Muscle of leg (tissue), 3 donors: ENCODE measurements at regions not wholly inside any gene's neighbourhood (a gene's known extent, or its start where the extent isn't known, plus 50 kb on each side); places are given as distances from the start of the nearest gene placed in this dataset.

Source experiments
- DNase-seq: peaks from one replicate; pipeline ENCODE4 v3.0.0; 2013
- H3K27ac ChIP-seq: one replicate; pipeline ENCODE4 v1.5.1; 2013; ENCODE audit warnings: mild to moderate bottlenecking, low read length, control low read depth
- H3K27me3 ChIP-seq: one replicate; pipeline ENCODE4 v1.6.1; 2013; ENCODE audit warnings: low read length; ENCODE audit not compliant: control insufficient read depth, insufficient read depth
- H3K36me3 ChIP-seq: one replicate; pipeline ENCODE4 v1.6.1; 2013; ENCODE audit warnings: low read length; ENCODE audit not compliant: control insufficient read depth, insufficient read depth
- H3K4me1 ChIP-seq: one replicate; pipeline ENCODE4 v1.6.1; 2013; ENCODE audit warnings: low read length; ENCODE audit not compliant: control insufficient read depth, insufficient read depth
- H3K4me3 ChIP-seq: one replicate; pipeline ENCODE4 v1.5.1; 2013; ENCODE audit warnings: low read length, control low read depth
- H3K9me3 ChIP-seq: replicated peaks from 2 replicates; pipeline ENCODE4 v1.6.1; 2013; ENCODE audit warnings: low read depth, low read length; ENCODE audit not compliant: control insufficient read depth
- WGBS: methylation state at CpG from one replicate; pipeline ENCODE4 v1.1.5; 2013; ENCODE audit warnings: missing lambda C conversion rate; ENCODE audit not compliant: insufficient coverage; 5-methylcytosine and 5-hydroxymethylcytosine counted together

DNA sequence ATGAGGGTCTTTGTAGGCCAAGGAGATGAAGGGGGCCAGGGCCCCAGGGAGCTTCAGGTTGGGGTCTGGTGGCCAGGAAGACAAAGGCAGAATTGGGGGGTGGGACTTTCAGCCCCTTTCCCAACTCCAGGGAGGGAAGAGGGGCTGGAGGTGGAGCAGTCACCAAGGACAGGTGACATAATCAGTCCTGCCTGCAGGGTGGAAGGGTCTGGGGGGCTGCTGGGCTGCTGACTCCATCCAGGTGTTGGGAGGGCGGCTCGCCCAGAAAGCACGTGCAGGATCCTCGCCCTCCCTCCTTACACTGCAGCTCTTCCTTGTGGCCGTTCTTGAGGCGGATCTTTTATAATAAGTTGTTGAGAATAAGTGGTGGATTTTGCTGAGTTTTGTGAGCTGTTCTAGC lies 1491.1 kb downstream of the TBC1D22A start:
- 27% methylated on average over 2 of the region's 6 CpGs for WGBS
- H3K27me3 ChIP-seq: peaks cover 15% of the 10 kb centered on the region
- no peak overlapping the region for H3K4me3 ChIP-seq

DNA sequence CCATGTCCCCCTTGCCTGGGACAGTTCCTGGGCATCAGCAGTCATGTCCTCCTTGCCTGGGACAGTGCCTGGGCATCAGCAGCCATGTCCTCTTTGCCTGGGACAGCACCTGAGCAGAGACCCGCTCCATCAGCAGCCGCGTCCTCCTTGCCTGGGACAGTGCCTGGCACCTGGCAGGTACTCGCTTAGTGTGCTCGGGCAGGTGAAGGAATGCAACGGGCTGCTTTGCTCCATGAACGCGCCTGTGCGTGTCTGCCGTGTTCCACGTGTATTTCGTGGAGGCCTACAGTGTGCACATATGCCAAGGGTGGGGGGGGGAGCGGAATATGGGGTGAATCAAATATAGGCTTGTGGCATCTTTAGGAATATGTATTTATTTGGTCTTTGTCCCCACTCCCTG lies 1490.7 kb downstream of the TBC1D22A start:
- peaks cover 15% of the 10 kb centered on the region for H3K27me3 ChIP-seq
- 93% methylated on average over 12 of the region's 13 CpGs for WGBS
- no peak for DNase-seq
- H3K27ac ChIP-seq: no peak overlapping the region
- H3K9me3 ChIP-seq: no peaks in the 10 kb centered on the region
- H3K4me1 ChIP-seq: no peaks in the 10 kb centered on the region
- H3K36me3 ChIP-seq: no peaks in the 10 kb centered on the region
- no peak overlapping the region for H3K4me3 ChIP-seq

More for the DNA sequence above, 1491.1 kb downstream of the TBC1D22A start:
- no peaks in the 10 kb centered on the region for H3K4me1 ChIP-seq
- no peak overlapping the region for H3K27ac ChIP-seq
- no peaks in the 10 kb centered on the region for H3K9me3 ChIP-seq
- DNase-seq: no peak
- no peaks in the 10 kb centered on the region for H3K36me3 ChIP-seq

DNA sequence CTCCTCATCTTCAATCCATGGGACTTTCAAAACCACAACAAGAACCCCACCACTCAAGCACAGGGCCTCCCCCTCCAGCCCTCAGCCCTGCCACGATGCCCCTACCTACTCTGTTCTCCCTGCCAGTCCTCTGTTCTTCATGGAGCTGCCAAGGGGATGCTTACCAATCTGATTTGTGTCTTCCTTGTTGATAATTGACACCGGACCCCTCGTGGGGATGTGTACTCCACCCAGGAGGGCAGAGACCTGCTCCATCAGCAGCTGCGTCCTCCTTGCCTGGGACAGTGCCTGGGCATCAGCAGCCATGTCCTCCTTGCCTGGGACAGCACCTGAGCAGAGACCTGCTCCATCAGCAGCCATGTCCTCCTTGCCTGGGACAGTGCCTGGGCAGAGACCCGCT lies 1489.2 kb downstream of the TBC1D22A start:
- peaks cover 15% of the 10 kb centered on the region for H3K27me3 ChIP-seq
- DNase-seq: no peak
- H3K36me3 ChIP-seq: no peaks in the 10 kb centered on the region
- no peaks in the 10 kb centered on the region for H3K4me1 ChIP-seq
- no peaks in the 10 kb centered on the region for H3K9me3 ChIP-seq
- WGBS: 75% methylated on average over 3 of the region's 5 CpGs
- no peak overlapping the region for H3K27ac ChIP-seq
- H3K4me3 ChIP-seq: no peak overlapping the region

DNA sequence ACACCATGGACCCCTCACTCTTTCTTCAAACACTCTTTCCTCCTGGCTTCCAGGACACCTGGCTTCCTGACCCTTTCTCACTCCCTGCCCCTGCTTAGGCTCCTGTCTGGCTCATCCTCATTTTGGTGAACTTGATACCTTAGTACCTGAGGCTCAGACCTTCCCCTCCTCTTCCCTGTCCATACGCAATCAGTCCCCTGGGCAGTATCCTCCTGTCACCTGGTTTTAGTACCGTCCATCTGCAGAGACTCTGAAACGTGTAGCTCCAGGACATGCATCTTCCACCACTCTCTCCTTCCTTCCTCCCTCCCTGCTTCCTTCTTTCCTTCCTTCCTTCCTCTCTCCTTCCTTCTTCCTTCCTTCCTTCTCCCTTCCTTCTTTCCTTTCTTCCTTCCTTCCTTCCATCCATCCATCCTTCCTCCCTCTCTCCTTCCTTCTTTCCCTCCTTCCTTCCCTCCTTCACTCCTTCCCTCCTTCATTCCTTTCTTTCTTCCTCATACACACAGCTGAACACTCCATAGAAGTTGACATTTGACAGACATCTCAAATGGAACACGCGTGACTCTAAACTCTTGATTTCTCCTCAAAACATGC lies 1488.6 kb downstream of the TBC1D22A start:
- peaks cover 13% of the 10 kb centered on the region for H3K27me3 ChIP-seq
- no peaks in the 10 kb centered on the region for H3K9me3 ChIP-seq
- WGBS: 60% methylated on average over 5 of the region's 5 CpGs
- DNase-seq: no peak
- H3K4me3 ChIP-seq: no peak overlapping the region
- no peaks in the 10 kb centered on the region for H3K36me3 ChIP-seq
- no peak overlapping the region for H3K27ac ChIP-seq
- H3K4me1 ChIP-seq: no peaks in the 10 kb centered on the region

DNA sequence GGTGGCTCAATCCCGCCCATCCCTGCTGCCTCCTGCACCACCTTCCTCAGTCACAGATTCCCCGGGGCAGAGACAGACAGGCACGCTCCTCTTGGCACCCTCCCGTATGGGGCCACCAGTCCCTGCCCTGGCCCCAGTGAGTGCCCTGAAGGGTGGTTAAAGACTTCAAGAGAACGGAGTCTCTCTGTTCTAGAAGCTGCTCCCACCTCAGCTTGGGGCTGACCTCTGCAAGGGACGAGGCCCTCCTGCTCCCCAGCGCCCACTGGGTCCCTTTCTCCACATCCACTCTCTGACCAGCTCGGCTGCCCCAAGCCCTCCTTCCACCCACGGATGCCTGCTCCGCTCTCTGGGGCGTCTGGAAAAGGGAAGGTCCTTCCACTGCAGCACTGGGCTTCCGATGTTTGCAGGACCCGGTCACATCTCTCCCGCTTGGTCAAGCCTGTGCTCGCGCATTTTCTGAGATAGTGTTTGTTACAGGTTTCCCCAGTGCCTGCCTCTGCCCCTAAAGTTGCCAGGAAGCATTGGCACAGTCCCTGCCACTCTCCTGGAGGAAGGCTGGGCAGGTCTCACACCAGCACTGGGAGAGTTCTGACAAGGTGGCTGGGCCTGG lies 1487.9 kb downstream of the TBC1D22A start:
- Histone ChIP-seq H3K9me3 (no peaks in the 10 kb centered on the region), H3K27ac (no peak overlapping the region), H3K4me3 (no peak overlapping the region), H3K4me1 (no peaks in the 10 kb centered on the region), H3K27me3 (peaks cover 13% of the 10 kb centered on the region), H3K36me3 (no peaks in the 10 kb centered on the region)
- DNase-seq: no peak
- 70% methylated on average over 12 of the region's 16 CpGs for WGBS

DNA sequence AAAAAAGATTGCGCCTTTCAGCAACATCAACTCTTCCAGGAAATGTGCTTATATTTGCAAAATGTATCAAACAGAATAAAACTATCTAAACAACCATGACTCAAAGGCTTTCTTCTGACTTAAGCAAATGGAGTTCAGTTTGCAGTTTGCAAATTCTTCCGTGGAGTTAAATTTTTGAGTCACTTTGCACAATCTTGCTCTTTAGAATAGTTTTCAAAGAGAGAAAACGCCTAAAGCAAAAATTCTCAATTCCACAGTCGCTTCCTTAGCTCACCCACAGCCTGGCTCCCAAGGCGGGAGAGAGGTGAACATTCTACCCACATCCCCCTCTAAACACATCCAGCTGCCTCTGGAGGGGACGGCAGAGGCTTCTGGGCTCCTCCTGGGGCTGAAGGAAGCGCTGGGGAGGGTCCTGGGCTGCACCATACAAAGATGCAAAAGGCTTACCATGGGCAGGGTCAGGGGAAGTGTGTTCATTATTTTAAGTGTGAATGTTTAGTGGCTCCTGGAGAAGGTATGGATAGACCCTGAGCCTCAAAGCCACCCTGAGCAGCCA lies 1487.3 kb downstream of the TBC1D22A start:
- WGBS: no CpG with 5 or more reads among the region's 7 CpGs
- no peaks in the 10 kb centered on the region for H3K36me3 ChIP-seq
- H3K4me1 ChIP-seq: no peaks in the 10 kb centered on the region
- no peak overlapping the region for H3K4me3 ChIP-seq
- no peak for DNase-seq
- H3K9me3 ChIP-seq: no peaks in the 10 kb centered on the region
- no peak overlapping the region for H3K27ac ChIP-seq
- H3K27me3 ChIP-seq: peaks cover 12% of the 10 kb centered on the region

DNA sequence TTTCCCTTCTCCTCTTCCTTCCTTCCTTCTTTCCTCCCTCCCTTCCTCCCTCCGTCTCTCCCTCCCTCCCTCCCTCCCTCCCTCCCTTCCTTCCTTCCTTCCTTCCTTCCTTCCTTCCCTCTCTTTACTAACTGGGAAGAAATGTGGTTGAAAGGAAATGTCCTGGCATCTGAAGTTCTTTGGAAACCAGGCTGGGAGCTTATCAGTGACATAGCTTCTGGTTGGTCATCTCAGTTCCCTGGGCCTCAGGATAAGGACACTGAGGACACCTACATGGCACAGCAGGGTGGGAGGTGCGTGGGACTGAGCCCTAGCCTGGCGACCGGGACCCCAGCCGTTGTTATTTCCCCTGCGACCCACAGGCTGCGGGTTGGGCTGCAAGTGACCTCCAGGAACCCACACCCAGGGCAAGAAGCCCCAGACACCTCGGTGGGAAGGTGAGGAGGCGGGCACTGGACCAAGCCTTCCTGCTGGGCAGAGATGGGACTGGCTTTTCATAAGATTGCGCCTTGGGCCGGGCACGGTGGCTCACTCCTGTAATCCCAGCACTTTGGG lies 1486.5 kb downstream of the TBC1D22A start:
- WGBS: 70% methylated on average over 3 of the region's 12 CpGs

DNA sequence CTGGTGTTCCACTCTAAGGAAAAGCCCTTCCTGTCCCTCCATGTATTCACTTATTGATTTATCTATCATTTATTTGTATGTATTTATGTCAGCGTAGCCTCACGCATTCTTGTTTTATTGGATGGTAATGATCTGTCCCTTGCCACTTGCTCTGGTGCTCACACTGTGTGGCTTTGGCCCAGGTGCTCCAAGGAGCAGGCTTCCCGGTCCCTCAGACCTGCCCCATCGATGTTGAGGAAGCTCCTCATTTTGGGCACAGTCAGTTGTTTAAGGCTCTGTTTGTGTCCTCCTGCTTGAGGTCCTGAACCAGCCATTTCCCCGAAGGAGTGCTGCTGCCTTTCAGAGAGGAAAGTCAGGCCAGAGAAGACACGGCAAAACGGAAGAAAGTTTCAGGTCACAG lies 1485.4 kb downstream of the TBC1D22A start:
- Histone ChIP-seq H3K9me3 (no peaks in the 10 kb centered on the region), H3K36me3 (no peaks in the 10 kb centered on the region), H3K27ac (no peak overlapping the region), H3K4me3 (no peak overlapping the region), H3K27me3 (peaks cover 6% of the 10 kb centered on the region), H3K4me1 (no peaks in the 10 kb centered on the region)
- 49% methylated on average over 5 of the region's 7 CpGs for WGBS
- DNase-seq: no peak

More for the DNA sequence above, 1486.5 kb downstream of the TBC1D22A start:
- Histone ChIP-seq H3K9me3 (no peaks in the 10 kb centered on the region), H3K36me3 (no peaks in the 10 kb centered on the region), H3K4me1 (no peaks in the 10 kb centered on the region), H3K27ac (no peak overlapping the region), H3K4me3 (no peak overlapping the region), H3K27me3 (peaks cover 12% of the 10 kb centered on the region)
- no peak for DNase-seq

DNA sequence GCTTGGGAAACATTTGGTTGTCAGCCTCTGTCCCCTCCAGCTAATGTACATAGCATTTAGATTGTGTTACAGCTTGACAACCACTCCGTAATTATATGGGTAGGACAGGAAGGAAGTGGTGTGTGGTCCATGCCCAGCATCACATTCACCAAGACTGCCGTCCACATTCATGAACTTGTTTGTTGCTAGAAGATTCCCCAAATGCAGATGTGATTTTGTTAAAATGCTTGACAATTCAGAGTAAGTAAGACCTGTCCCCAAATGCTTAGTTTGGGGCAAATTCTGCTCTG lies 1482.7 kb downstream of the TBC1D22A start:
- no peaks in the 10 kb centered on the region for H3K9me3 ChIP-seq
- DNase-seq: no peak
- H3K36me3 ChIP-seq: no peaks in the 10 kb centered on the region
- WGBS: no CpG with 5 or more reads among the region's 2 CpGs
- no peak overlapping the region for H3K4me3 ChIP-seq
- no peak overlapping the region for H3K27ac ChIP-seq
- peaks cover 4% of the 10 kb centered on the region for H3K27me3 ChIP-seq
- no peaks in the 10 kb centered on the region for H3K4me1 ChIP-seq

DNA sequence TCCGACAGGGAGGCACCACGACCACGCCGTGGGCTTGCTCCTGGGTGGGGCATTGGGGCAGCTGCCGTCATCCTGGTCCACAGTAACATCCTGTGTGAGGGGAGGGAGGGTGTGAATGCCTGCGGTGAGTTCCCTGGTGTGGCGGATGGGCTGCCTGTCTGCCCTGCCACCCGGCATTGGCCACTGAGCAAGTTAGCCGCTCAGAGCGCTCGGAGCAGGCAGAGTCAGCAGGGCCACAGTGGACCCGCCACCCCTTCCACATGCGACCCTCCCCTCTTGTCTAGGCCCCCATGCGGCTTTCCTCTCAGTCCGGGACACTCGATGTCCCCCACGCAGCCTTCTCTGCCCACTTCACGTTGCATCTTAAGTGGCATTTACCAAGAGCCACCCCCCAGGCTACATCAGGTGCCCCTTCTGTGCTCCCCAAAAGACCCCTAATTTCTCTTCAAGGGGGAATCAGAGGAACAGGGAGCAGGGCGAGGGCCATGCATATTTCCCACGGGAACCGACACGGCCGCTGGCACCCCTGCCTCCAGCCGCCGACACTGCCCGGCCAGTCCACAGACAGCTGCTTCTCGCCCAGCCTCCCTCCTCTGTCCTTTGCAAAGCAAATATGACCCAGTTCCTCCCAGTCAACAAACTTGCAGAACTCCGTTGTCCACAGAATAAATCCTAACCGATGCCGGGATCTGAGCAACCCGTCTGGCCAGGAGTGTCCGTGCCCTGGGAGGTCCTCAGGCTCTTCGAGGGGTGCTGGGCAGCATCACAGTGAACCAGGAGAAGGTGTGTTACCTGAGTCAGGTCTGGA lies 1482.1 kb downstream of the TBC1D22A start:
- no peak for DNase-seq
- Histone ChIP-seq H3K4me3 (no peak overlapping the region), H3K27ac (no peak overlapping the region), H3K36me3 (no peaks in the 10 kb centered on the region), H3K27me3 (peaks cover 2% of the 10 kb centered on the region), H3K9me3 (no peaks in the 10 kb centered on the region), H3K4me1 (no peaks in the 10 kb centered on the region)
- 89% methylated on average over 32 of the region's 33 CpGs for WGBS
